ENCODE measurements at regions not wholly inside any gene's neighbourhood (a gene's known extent, or its start where the extent isn't known, plus 50 kb on each side); places are given as distances from the start of the nearest gene placed in this dataset.
A peak's percentile ranks its signal among the peaks of the same experiment; 100 is the strongest.
"Not testable (repeated sequence)": the region's sequence is repeated elsewhere in the genome, so short reads cannot be mapped to it uniquely, and the experiment has no call there.

- no peak for DNase-seq
Measured at GRCh38 chr4:124993838-124994237, 281.3 kb upstream of the ANKRD50 start.

- DNase-seq: no peak
Measured at GRCh38 chr4:124990398-124990797, 277.9 kb upstream of the ANKRD50 start.

- DNase-seq: peak in 1 of 3 donors; percentile 64
Measured at GRCh38 chr4:124980276-124980752, 267.8 kb upstream of the ANKRD50 start.

GRCh38 chr4:124978536-124978935 is 266.0 kb upstream of the ANKRD50 start:
- not testable (repeated sequence) for DNase-seq

- no peak for DNase-seq
Measured at GRCh38 chr4:124977045-124977444, 264.5 kb upstream of the ANKRD50 start.

- DNase-seq: no peak
Measured at GRCh38 chr4:124974152-124974551, 261.6 kb upstream of the ANKRD50 start.

- DNase-seq: peak in 1 of 3 donors; percentile 26
Measured at GRCh38 chr4:124973716-124974115, 261.2 kb upstream of the ANKRD50 start.

- peak in 1 of 3 donors; percentile 21 for DNase-seq
Measured at GRCh38 chr4:124970011-124970410, 257.5 kb upstream of the ANKRD50 start.

- no peak for DNase-seq
Measured at GRCh38 chr4:124965497-124965891, 253.0 kb upstream of the ANKRD50 start.

- DNase-seq: no peak
Measured at GRCh38 chr4:124964852-124965496, 252.4 kb upstream of the ANKRD50 start.

GRCh38 chr4:124964251-124964650 is 251.7 kb upstream of the ANKRD50 start:
- DNase-seq: no peak

- DNase-seq: no peak
Measured at GRCh38 chr4:124961138-124961750, 248.7 kb upstream of the ANKRD50 start.

GRCh38 chr4:124958847-124959246 is 246.3 kb upstream of the ANKRD50 start:
- no peak for DNase-seq

GRCh38 chr4:124955476-124955875 is 242.9 kb upstream of the ANKRD50 start:
- DNase-seq: no peak

GRCh38 chr4:124954046-124954445 is 241.5 kb upstream of the ANKRD50 start:
- DNase-seq: no peak

- no peak for DNase-seq
Measured at GRCh38 chr4:124953486-124953885, 241.0 kb upstream of the ANKRD50 start.

- DNase-seq: peak in 2 of 3 donors; percentile 34 to 69
Measured at GRCh38 chr4:124953061-124953460, 240.5 kb upstream of the ANKRD50 start.

GRCh38 chr4:124952601-124953000 is 240.1 kb upstream of the ANKRD50 start:
- DNase-seq: no peak

- DNase-seq: no peak
Measured at GRCh38 chr4:124948976-124949597, 236.6 kb upstream of the ANKRD50 start.

GRCh38 chr4:124947622-124948265 is 235.2 kb upstream of the ANKRD50 start:
- DNase-seq: no peak

- DNase-seq: no peak
Measured at GRCh38 chr4:124946696-124947095, 234.2 kb upstream of the ANKRD50 start.

GRCh38 chr4:124945422-124945821 is 232.9 kb upstream of the ANKRD50 start:
- no peak for DNase-seq

GRCh38 chr4:124943938-124944337 is 231.4 kb upstream of the ANKRD50 start:
- DNase-seq: no peak

All from muscle of back (tissue), 3 donors.